Activated CD4-positive, CD25-positive, alpha-beta regulatory T cell treated with anti-CD3 and anti-CD28 coated beads, Interleukin-2, amount 50 U/mL, for 72 hours (primary cell): ENCODE measurements at regions not wholly inside any gene's neighbourhood (a gene's known extent, or its start where the extent isn't known, plus 50 kb on each side); places are given as distances from the start of the nearest gene placed in this dataset.
"Not testable (repeated sequence)": the region's sequence is repeated elsewhere in the genome, so short reads cannot be mapped to it uniquely, and the experiment has no call there.

Source experiments
- DNase-seq: peaks from one replicate; pipeline ENCODE4 v3.0.0; 2021

- no peak for DNase-seq
Observed at GRCh38 chr18:60319129-60319528, 53.4 kb downstream of the MC4R start.

DNA sequence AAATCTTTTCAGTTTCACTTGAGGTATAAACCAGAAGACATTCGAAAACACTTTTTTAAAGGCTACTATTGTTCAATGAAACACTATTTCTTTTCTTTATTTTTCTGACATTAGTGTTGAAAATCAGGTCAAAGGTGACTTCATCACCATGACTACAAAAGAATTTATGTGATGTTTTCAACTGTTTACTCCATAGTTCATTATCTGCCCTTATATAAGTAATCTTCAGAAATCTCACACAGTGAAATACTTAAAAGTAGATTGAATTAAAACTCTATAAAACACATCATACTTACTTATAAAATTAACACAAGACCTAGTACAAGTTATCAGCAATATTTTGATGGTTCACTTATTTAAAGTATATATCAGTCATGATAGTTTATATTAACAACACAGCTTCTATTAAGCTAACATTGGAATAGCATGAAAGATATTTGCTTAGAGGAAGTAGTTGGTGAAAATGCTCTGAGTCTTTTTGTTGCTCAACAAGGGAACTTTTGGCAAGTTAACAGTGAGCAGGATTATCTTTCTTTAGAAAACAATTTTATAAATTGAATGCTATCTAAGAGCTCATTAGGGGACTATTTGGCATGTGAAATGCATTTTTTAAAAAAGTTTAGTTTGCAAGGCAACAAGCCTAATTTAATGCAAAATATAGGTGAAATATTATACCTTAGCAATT lies 60.8 kb downstream of the MC4R start:
- DNase-seq, result no peak

- DNase-seq, result no peak
Observed at GRCh38 chr18:60295674-60296073, 76.9 kb downstream of the MC4R start.

DNA sequence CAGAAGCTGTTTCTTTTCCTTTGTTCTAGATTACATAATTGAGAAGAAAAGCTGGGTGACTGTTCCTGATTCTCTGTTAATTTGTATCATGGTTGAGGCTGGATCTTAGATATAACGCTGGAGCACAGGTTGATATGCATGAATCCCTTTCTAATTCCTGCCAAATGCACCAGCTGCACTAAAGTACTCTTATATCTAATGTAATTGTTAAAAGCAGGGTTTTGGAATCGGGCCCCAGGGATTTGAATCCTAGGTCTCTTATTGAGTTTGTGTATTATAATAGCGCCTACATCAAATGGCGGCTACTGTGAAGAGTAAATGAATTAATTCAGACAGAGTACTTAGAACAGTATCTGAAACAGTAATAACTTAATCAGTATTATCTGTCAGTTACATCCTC lies 80.4 kb downstream of the MC4R start:
- no peak for DNase-seq

- no peak for DNase-seq
Observed at GRCh38 chr18:60279391-60279790, 93.2 kb downstream of the MC4R start.

DNA sequence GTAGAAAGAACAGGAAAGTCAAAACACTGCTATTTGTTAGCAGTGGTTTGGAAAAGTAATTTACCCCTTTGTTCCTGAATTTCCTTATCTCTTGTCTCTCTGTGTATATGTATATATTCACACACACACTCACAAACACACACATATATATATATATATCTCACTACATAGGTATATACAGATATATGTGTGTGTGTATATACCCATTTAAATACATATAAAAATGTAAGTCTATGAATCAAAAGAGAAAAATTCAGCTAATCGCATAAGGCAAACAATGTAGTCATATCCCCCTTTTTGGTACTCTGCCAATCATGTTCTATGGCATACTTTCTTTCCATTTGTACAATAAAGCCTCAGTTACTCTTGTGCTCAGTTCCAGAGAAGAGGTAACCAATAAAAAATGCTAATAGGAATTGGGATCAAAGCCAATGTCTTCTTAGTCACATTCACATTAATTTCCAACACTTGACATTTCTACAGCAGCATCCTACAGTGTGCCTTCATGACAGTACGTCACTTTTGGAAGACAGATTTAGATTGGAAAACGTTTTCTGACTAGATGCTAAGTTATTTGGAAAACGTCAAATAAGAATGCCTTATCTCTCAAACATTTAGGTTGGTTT lies 94.6 kb downstream of the MC4R start:
- no peak for DNase-seq

- no peak for DNase-seq
Observed at GRCh38 chr18:60267391-60268058, 105.0 kb downstream of the MC4R start.

GRCh38 chr18:60266558-60266957 lies 106.0 kb downstream of the MC4R start:
- no peak for DNase-seq

GRCh38 chr18:60259052-60259681 lies 113.4 kb downstream of the MC4R start:
- DNase-seq, result no peak

DNA sequence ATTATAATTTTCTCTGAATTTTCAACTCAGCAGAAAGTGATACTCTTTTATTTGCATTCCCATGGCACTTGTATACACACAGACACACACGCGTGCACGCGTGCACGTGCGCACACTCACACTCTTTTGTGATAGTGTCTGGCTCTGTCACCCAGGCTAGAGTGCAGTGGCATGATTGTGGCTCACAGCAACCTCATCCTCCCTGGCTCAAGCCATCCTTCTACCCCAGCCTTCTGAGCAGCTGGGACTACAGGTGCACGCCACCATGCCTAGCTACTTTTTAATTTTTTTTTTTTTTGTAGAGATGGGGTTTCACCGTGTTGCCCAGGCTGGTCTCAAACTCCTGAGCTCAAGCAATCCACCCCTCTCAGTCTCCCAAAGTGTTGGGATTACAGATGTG lies 123.2 kb downstream of the MC4R start:
- no peak for DNase-seq

DNA sequence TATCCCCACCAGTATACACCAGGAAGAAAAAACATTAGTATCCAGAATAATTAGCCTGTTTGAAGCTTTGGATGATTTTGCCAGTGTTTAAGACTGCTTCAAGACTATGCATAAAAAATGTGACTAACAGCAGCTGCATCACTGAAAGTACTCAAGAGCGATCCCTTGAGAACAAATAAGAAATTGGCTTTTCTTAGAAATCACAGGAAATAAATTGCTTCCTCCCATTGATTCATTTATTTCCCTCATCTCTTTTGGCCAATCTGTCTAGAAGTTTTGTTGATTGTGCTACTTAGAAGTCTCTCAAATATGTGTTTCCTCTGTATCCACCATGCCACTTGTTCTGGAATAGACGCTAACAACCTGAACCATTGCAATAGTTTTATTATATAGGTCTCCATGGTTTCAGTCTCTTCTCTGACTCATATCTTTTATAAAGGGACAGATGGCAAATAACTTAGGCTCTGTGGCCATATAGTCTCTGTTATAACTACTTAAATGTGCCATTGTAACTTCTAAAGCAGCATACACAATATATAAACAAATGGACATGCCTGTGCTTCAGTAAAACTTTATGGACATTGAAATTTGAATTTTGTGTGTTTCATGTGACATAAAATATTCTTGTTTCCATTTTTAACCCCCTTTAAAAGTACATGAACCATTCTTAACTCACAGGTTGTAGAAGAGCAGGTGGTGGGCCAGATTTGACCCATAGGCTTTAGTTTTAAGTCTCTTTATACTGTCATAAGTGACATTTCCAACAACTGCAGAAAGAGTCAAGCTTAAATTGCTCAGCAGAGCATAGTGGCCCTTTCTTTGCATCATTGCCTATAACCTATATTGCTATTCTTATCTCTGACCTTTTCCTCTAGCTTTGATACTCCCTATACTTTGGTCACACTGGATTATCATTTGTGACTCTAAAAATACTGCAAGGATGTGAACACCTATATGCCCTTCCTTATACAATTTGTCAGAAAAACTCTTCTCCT lies 123.9 kb downstream of the MC4R start:
- no peak for DNase-seq

- no peak for DNase-seq
Observed at GRCh38 chr18:60247103-60247502, 125.5 kb downstream of the MC4R start.

- no peak for DNase-seq
Observed at GRCh38 chr18:60246606-60247005, 126.0 kb downstream of the MC4R start.

- DNase-seq, result no peak
Observed at GRCh38 chr18:60245096-60245495, 127.5 kb downstream of the MC4R start.

- not testable (repeated sequence) for DNase-seq
Observed at GRCh38 chr18:60239024-60239710, 133.4 kb downstream of the MC4R start.

DNA sequence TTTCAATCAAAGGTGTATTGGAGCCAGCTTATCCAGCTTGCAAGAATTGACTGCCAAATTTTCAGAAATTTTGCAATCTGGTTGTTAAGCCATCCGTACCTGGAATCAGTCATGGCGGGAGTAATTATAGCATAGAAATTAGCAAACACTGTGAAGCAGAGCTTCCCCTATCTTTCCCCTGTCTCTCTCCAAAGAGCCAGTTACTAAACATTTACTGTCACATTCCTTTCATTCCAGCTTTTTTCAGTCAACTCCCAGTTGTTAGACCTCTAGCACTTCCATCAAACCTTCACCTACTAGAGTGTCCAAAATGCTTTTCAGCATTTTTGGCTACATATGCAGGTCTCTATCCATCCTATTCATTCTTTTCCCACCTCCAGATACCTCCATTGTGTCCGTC lies 137.4 kb downstream of the MC4R start:
- no peak for DNase-seq

GRCh38 chr18:60232541-60232940 lies 140.0 kb downstream of the MC4R start:
- DNase-seq, result no peak

DNA sequence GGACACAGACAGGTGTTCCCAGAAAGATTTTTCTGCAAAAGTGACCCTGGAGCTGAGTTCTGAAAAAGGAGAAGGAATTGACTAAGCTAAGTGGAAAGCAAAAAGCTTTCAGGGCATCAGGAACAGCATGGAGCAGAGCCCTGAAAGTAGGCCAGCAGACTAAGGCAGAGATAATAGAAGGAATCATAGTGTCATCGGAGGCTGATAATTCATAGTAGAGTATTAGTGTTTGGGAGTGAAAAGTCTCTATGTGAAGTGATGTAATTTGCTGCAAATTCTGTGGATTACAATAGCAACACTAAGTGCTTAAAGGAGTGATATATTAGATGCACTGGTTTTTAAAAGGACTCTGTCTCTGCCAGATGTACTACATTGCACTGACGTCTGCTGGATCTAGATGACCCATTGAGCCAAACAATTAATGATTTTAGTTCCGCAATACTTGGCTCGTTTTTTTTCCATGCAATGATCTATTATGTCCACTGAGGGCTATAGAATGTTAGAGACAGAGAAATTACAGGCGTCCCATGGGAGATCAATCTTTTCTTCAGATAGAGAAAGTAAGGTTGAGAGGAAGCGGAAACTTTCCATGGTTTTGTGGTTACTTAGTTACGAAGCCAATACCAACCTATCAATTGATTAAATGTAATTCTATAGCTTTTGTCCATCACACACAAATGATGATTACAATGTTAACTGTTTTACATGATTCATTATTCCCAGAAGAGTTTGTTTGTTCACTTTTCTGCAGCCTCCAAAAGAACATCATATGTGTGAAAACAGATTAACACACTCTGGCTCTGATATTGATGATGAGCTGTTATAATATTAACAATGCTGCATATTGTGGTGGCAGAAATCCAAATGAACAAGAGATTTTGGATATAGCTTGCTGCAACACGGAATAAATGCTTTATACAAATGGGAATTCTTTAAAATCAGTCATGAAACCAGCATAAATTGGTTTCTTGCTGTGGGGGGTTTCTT lies 143.7 kb downstream of the MC4R start:
- no peak for DNase-seq

DNA sequence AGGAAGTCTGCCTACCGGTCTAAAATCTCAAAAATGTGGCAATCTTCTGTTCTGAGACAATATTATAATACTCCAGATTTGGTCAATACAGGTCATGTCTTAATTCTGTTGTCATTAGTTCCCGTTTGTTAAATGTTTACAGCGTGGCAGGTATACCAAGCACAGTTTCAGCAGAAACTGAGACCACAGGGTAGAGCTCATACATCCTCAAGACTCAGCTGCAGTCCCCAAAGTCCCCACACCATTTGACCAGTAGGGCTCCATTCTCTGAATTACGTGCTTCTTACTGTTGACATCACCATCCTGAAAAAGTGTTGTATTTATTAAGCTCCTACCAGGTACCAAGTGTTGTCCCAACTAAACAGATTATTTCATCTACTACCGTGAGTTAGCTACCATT lies 157.1 kb downstream of the MC4R start:
- no peak for DNase-seq

- no peak for DNase-seq
Observed at GRCh38 chr18:60209042-60209441, 163.5 kb downstream of the MC4R start.

GRCh38 chr18:60202708-60203107 lies 169.9 kb downstream of the MC4R start:
- DNase-seq, result no peak
